Endothelial cell of umbilical vein (primary cell): ENCODE measurements at regions not wholly inside any gene's neighbourhood (a gene's known extent, or its start where the extent isn't known, plus 50 kb on each side); places are given as distances from the start of the nearest gene placed in this dataset.

Experiments
- BruUV-seq: library from RNA; stranded (reverse); fragments of 400-500 nt; replicated peaks from 2 replicates; lab custom pipeline; 2021; lab: Mats Ljungman, UMichigan
- CTCF ChIA-PET: fragments of 300-600, 350-600 bp; sonication (Branson Sonifier 250); formaldehyde crosslinking; loops from one replicate; lab custom pipeline; 2021; ENCODE audit warnings: antibody characterized with exemption, inconsistent platforms; lab: Charles Lee
- POLR2A ChIA-PET: fragments of 300-600, 350-600 bp; sonication (Branson Sonifier 250); formaldehyde crosslinking; loops from one replicate; lab custom pipeline; 2021; ENCODE audit warnings: antibody characterized with exemption, inconsistent platforms; lab: Charles Lee
- DNase-seq: peaks from one replicate; pipeline ENCODE4 v3.0.0-alpha.2; 2011; ENCODE audit warnings: low read depth, low spot score
- FAIRE-seq: peaks from 2 replicates; lab custom pipeline; 2011; peaks lifted over from hg19 to GRCh38; lab: Jason Lieb, UNC
- H2AFZ ChIP-seq: 2 replicates; pipeline ENCODE4 v1.6.0; 2012; ENCODE audit warnings: low read depth, low read length, control low read depth, inconsistent platforms
- H3K27ac ChIP-seq: 2 replicates; pipeline ENCODE4 v1.5.1; 2011; ENCODE audit warnings: low read depth, mild to moderate bottlenecking, control low read depth, low read length, moderate library complexity; ENCODE audit not compliant: insufficient read depth
- H3K27me3 ChIP-seq, 2 experiments: 2 replicates each; pipeline versions ENCODE4 v1.6.0 to v1.6.1; 2011; ENCODE audit warnings: low read length in 2 of 2, mixed read lengths in 1 of 2; ENCODE audit not compliant: control insufficient read depth in 2 of 2, insufficient read depth in 2 of 2
- H3K36me3 ChIP-seq, 2 experiments: 2 replicates in 1 of 2; 3 replicates in 1 of 2; pipeline ENCODE4 v1.5.1; 2011; ENCODE audit warnings: low read length in 2 of 2, mild to moderate bottlenecking in 1 of 2, moderate library complexity in 1 of 2; ENCODE audit not compliant: control insufficient read depth in 2 of 2, insufficient read depth in 2 of 2; ENCODE audit errors: extremely low read depth in 1 of 2
- H3K4me1 ChIP-seq: 3 replicates; pipeline ENCODE4 v1.5.1; 2011; ENCODE audit warnings: mild to moderate bottlenecking, low read length; ENCODE audit not compliant: control insufficient read depth, insufficient read depth; ENCODE audit errors: extremely low read depth
- H3K4me2 ChIP-seq: 2 replicates; pipeline ENCODE4 v1.6.1; 2011; ENCODE audit warnings: low read length, control low read depth, mixed read lengths; ENCODE audit not compliant: insufficient read depth
- H3K4me3 ChIP-seq, 3 experiments: fragments of 200-600 bp in 1 of 3; sonication (generic), shearing (Covaris generic) in 1 of 3; replicated peaks in 1 of 3; 2 replicates each; pipeline ENCODE4 v1.5.1; 2011 to 2016; ENCODE audit warnings: control low read depth in 3 of 3, low read length in 3 of 3, mild to moderate bottlenecking in 2 of 3, inconsistent platforms in 1 of 3, low read depth in 1 of 3, moderate library complexity in 1 of 3; ENCODE audit not compliant: insufficient read depth in 1 of 3
- H3K79me2 ChIP-seq: 2 replicates; pipeline ENCODE4 v1.6.0; 2012; ENCODE audit warnings: low read length, inconsistent platforms; ENCODE audit not compliant: control insufficient read depth, insufficient read depth
- H3K9ac ChIP-seq: replicated peaks from 2 replicates; pipeline ENCODE3; 2011; ENCODE audit warnings: low read length, control low read depth; ENCODE audit not compliant: insufficient read depth; ENCODE audit errors: extremely low read depth
- H3K9me1 ChIP-seq: replicated peaks from 3 replicates; pipeline ENCODE4 v1.6.0; 2011; ENCODE audit warnings: mild to moderate bottlenecking, low read length; ENCODE audit not compliant: control insufficient read depth, insufficient read depth; ENCODE audit errors: extremely low read depth
- H3K9me3 ChIP-seq: replicated peaks from 2 replicates; pipeline ENCODE4 v1.5.1; 2012; ENCODE audit warnings: low read length, inconsistent platforms; ENCODE audit not compliant: control insufficient read depth, insufficient read depth
- H4K20me1 ChIP-seq: replicated peaks from 2 replicates; pipeline ENCODE3; 2011; ENCODE audit warnings: mild to moderate bottlenecking, low read length; ENCODE audit not compliant: control insufficient read depth, insufficient read depth; ENCODE audit errors: extremely low read depth
- CTCF ChIP-seq, 2 donors: IDR thresholded peaks; 1 replicate in 1 of 2; 2 replicates in 1 of 2; pipeline ENCODE4 v1.5.1; 2011; ENCODE audit warnings: low read length in 2 of 2, mild to moderate bottlenecking in 2 of 2, moderate library complexity in 2 of 2, control low read depth in 1 of 2, inconsistent platforms in 1 of 2, low read depth in 1 of 2; ENCODE audit not compliant: insufficient read depth in 1 of 2; ENCODE audit errors: extremely low read depth in 1 of 2
- EZH2 ChIP-seq: IDR thresholded peaks from 2 replicates; pipeline ENCODE4 v1.6.1; 2012; ENCODE audit warnings: borderline replicate concordance, low read depth, mild to moderate bottlenecking, moderate library complexity, low read length, inconsistent platforms; ENCODE audit not compliant: severe bottlenecking
- FOS ChIP-seq: IDR thresholded peaks from 2 replicates; pipeline ENCODE4 v1.6.1; 2011; ENCODE audit warnings: mild to moderate bottlenecking, low read length, moderate library complexity, borderline replicate concordance; ENCODE audit not compliant: insufficient read depth
- GATA2 ChIP-seq: IDR thresholded peaks from 2 replicates; pipeline ENCODE4 v1.7.0; 2011; ENCODE audit warnings: low read depth, mild to moderate bottlenecking, moderate library complexity, mixed read lengths, low read length; ENCODE audit not compliant: insufficient read length, insufficient read depth
- JUN ChIP-seq: IDR thresholded peaks from 2 replicates; pipeline ENCODE4 v1.6.1; 2011; ENCODE audit warnings: borderline replicate concordance, low read depth; ENCODE audit not compliant: insufficient read length, insufficient read depth
- MYC ChIP-seq: IDR thresholded peaks from one replicate; pipeline ENCODE4 v1.6.1; 2011; ENCODE audit warnings: mild to moderate bottlenecking, low read depth, low read length
- POLR2A ChIP-seq: IDR thresholded peaks from 2 replicates; pipeline ENCODE4 v1.6.1; 2012; ENCODE audit warnings: low read depth, mild to moderate bottlenecking, control low read depth, low read length
- POLR2AphosphoS5 ChIP-seq: IDR thresholded peaks from 2 replicates; pipeline ENCODE4 v1.6.1; 2012; ENCODE audit warnings: low read depth, mild to moderate bottlenecking, control low read depth, low read length, moderate library complexity; ENCODE audit not compliant: insufficient read depth
- dilution Hi-C: fragments of 300-500 bp; cut with MboI; formaldehyde crosslinking; loops from one replicate; pipeline ENCODE4 v1.15.0; 2019; ENCODE audit warnings: low sequenced_read_pairs; ENCODE audit not compliant: extremely low pct_ligation_motif_present
- intact Hi-C: fragments of 100-400 bp; cut with micrococcal nuclease; formaldehyde crosslinking; loops from one replicate; pipeline ENCODE4 v1.10.0; 2022
- TF ChIP-seq, protein P1 (sequence below): IDR thresholded peaks from 2 replicates; pipeline ENCODE4 v1.6.1; 2011; ENCODE audit not compliant: insufficient read depth, insufficient read length

- Histone ChIP-seq H4K20me1 (no peaks in the 10 kb centered on the region), H3K9ac (no peak overlapping the region), H3K9me1 (no peaks in the 10 kb centered on the region), H3K9me3 (no peaks in the 10 kb centered on the region), H3K27ac (no peak overlapping the region), H3K4me3 (no peak overlapping the region), H3K36me3 (no peaks in the 10 kb centered on the region), H3K27me3 (no peaks in the 10 kb centered on the region), H3K79me2 (no peaks in the 10 kb centered on the region), H3K4me2 (no peak overlapping the region), H2AFZ (no peak overlapping the region), H3K4me1 (no peaks in the 10 kb centered on the region)
- ChIA-PET POLR2A (no interaction called here), CTCF (interaction anchor here (0.6 kb wide), 1 partner anchor 95 kb away, joined by 3 read pairs; no protein-coding TSS in a partner anchor)
- no TSS peak for BruUV-seq
- intact Hi-C loops (no loop called here), dilution Hi-C loops (no loop called here)
- no peak for FAIRE-seq
- DNase-seq = no peak
- TF ChIP-seq EZH2 (no peak), MYC (no peak), POLR2A (no peak), GATA2 (no peak), FOS (no peak), POLR2AphosphoS5 (no peak), CTCF (IDR thresholded peaks at IDR 0.05; ENCODE audit: extremely low read depth in 1 of 2, insufficient read depth in 1 of 2, low read depth in 1 of 2, low read length in 2 of 2) (no peak), JUN (no peak)
- TF ChIP-seq, protein P1, sequence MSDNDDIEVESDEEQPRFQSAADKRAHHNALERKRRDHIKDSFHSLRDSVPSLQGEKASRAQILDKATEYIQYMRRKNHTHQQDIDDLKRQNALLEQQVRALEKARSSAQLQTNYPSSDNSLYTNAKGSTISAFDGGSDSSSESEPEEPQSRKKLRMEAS = no peak
Observed at GRCh38 chr12:113634474-113634873, 162.8 kb upstream of the LHX5 start.
